Central memory CD8-positive, alpha-beta T cell (primary cell): ENCODE measurements at regions not wholly inside any gene's neighbourhood (a gene's known extent, or its start where the extent isn't known, plus 50 kb on each side); places are given as distances from the start of the nearest gene placed in this dataset.

Experiments used
- ATAC-seq: fragments of 150-1000 bp; cut with Tn5 transposase; replicated peaks from 2 replicates; pipeline ENCODE4 v1.10.0; 2022; ENCODE audit warnings: mild to moderate bottlenecking, moderate FRiP score, moderate number of reproducible peaks; ENCODE audit not compliant: poor library complexity, severe bottlenecking; ENCODE audit errors: extremely low read depth
- DNase-seq, 2 donors: peaks; one replicate each; pipeline ENCODE4 v3.0.0; 2021; ENCODE audit warnings: low spot score in 2 of 2
- H3K27ac Mint-ChIP-seq: one replicate; pipeline ENCODE4 v1.8.0; 2022; ENCODE audit warnings: low read depth, mild to moderate bottlenecking, moderate library complexity, mixed read lengths
- H3K27me3 Mint-ChIP-seq: one replicate; pipeline ENCODE4 v1.8.0; 2022; ENCODE audit warnings: mixed read lengths
- H3K36me3 Mint-ChIP-seq: one replicate; pipeline ENCODE4 v1.8.0; 2022; ENCODE audit warnings: mild to moderate bottlenecking, moderate library complexity, mixed read lengths; ENCODE audit not compliant: insufficient read depth
- H3K4me1 Mint-ChIP-seq: one replicate; pipeline ENCODE4 v1.8.0; 2022; ENCODE audit warnings: mixed read lengths
- H3K4me3 Mint-ChIP-seq: one replicate; pipeline ENCODE4 v1.8.0; 2022; ENCODE audit warnings: mild to moderate bottlenecking, moderate library complexity, mixed read lengths
- H3K9me3 Mint-ChIP-seq: one replicate; pipeline ENCODE4 v1.8.0; 2022; ENCODE audit warnings: mixed read lengths

GRCh38 chr11:91840640-91841240, 383.9 kb upstream of the FAT3 start:
- no peak for DNase-seq
- no peak for ATAC-seq
- no peak overlapping the region for H3K4me3 Mint-ChIP-seq
- peaks cover 15% of the 10 kb centered on the region for H3K9me3 Mint-ChIP-seq
- no peaks in the 10 kb centered on the region for H3K4me1 Mint-ChIP-seq
- H3K27ac Mint-ChIP-seq = no peak overlapping the region
- H3K36me3 Mint-ChIP-seq = no peaks in the 10 kb centered on the region
- no peaks in the 10 kb centered on the region for H3K27me3 Mint-ChIP-seq

GRCh38 chr11:91837411-91838330, 386.9 kb upstream of the FAT3 start:
- H3K4me1 Mint-ChIP-seq = no peaks in the 10 kb centered on the region
- H3K27me3 Mint-ChIP-seq = no peaks in the 10 kb centered on the region
- H3K27ac Mint-ChIP-seq = no peak overlapping the region
- peaks cover 10% of the 10 kb centered on the region for H3K9me3 Mint-ChIP-seq
- ATAC-seq (no peak), DNase-seq (no peak)
- H3K36me3 Mint-ChIP-seq = no peaks in the 10 kb centered on the region
- no peak overlapping the region for H3K4me3 Mint-ChIP-seq

- no peaks in the 10 kb centered on the region for H3K36me3 Mint-ChIP-seq
Observed at GRCh38 chr11:91835051-91835560, 389.5 kb upstream of the FAT3 start.

GRCh38 chr11:91828901-91829300, 395.7 kb upstream of the FAT3 start:
- peaks cover 30% of the 10 kb centered on the region for H3K9me3 Mint-ChIP-seq
- no peak overlapping the region for H3K27ac Mint-ChIP-seq
- DNase-seq (no peak), ATAC-seq (no peak)
- H3K4me3 Mint-ChIP-seq = no peak overlapping the region
- H3K36me3 Mint-ChIP-seq = no peaks in the 10 kb centered on the region
- H3K4me1 Mint-ChIP-seq = no peaks in the 10 kb centered on the region
- no peaks in the 10 kb centered on the region for H3K27me3 Mint-ChIP-seq

More at GRCh38 chr11:91835051-91835560, 389.5 kb upstream of the FAT3 start:
- no peak for DNase-seq
- no peak overlapping the region for H3K4me3 Mint-ChIP-seq
- H3K9me3 Mint-ChIP-seq = peaks cover 25% of the 10 kb centered on the region
- no peaks in the 10 kb centered on the region for H3K27me3 Mint-ChIP-seq
- H3K4me1 Mint-ChIP-seq = no peaks in the 10 kb centered on the region
- ATAC-seq = no peak
- H3K27ac Mint-ChIP-seq = no peak overlapping the region

- H3K36me3 Mint-ChIP-seq = no peaks in the 10 kb centered on the region
- no peak overlapping the region for H3K27ac Mint-ChIP-seq
- H3K27me3 Mint-ChIP-seq = no peaks in the 10 kb centered on the region
- DNase-seq (no peak), ATAC-seq (no peak)
- no peak overlapping the region for H3K4me3 Mint-ChIP-seq
- no peaks in the 10 kb centered on the region for H3K4me1 Mint-ChIP-seq
- peaks cover 32% of the 10 kb centered on the region for H3K9me3 Mint-ChIP-seq
Observed at GRCh38 chr11:91825777-91826176, 398.8 kb upstream of the FAT3 start.

- Mint-ChIP-seq H3K4me3 (no peak overlapping the region), H3K36me3 (no peaks in the 10 kb centered on the region), H3K9me3 (peaks cover 23% of the 10 kb centered on the region), H3K27me3 (no peaks in the 10 kb centered on the region), H3K4me1 (no peaks in the 10 kb centered on the region), H3K27ac (no peak overlapping the region)
- DNase-seq (no peak), ATAC-seq (no peak)
Observed at GRCh38 chr11:91823252-91823830, 401.3 kb upstream of the FAT3 start.

- H3K4me3 Mint-ChIP-seq = no peak overlapping the region
- ATAC-seq = no peak
- H3K36me3 Mint-ChIP-seq = no peaks in the 10 kb centered on the region
- no peak overlapping the region for H3K27ac Mint-ChIP-seq
- H3K4me1 Mint-ChIP-seq = no peaks in the 10 kb centered on the region
- DNase-seq = no peak
- peaks cover 27% of the 10 kb centered on the region for H3K9me3 Mint-ChIP-seq
- H3K27me3 Mint-ChIP-seq = no peaks in the 10 kb centered on the region
Observed at GRCh38 chr11:91822805-91823204, 401.8 kb upstream of the FAT3 start.

GRCh38 chr11:91820709-91821108, 403.9 kb upstream of the FAT3 start:
- H3K9me3 Mint-ChIP-seq = peaks cover 29% of the 10 kb centered on the region
- H3K27me3 Mint-ChIP-seq = no peaks in the 10 kb centered on the region
- H3K36me3 Mint-ChIP-seq = no peaks in the 10 kb centered on the region
- H3K4me1 Mint-ChIP-seq = no peaks in the 10 kb centered on the region
- H3K4me3 Mint-ChIP-seq = no peak overlapping the region
- DNase-seq = no peak
- no peak for ATAC-seq
- no peak overlapping the region for H3K27ac Mint-ChIP-seq

GRCh38 chr11:91819777-91820176, 404.8 kb upstream of the FAT3 start:
- H3K36me3 Mint-ChIP-seq = no peaks in the 10 kb centered on the region
- H3K27me3 Mint-ChIP-seq = no peaks in the 10 kb centered on the region
- H3K9me3 Mint-ChIP-seq = peaks cover 29% of the 10 kb centered on the region
- DNase-seq (no peak), ATAC-seq (no peak)
- H3K4me3 Mint-ChIP-seq = no peak overlapping the region
- H3K27ac Mint-ChIP-seq = no peak overlapping the region
- no peaks in the 10 kb centered on the region for H3K4me1 Mint-ChIP-seq

- no peak overlapping the region for H3K4me3 Mint-ChIP-seq
- H3K27me3 Mint-ChIP-seq = no peaks in the 10 kb centered on the region
- ATAC-seq (no peak), DNase-seq (no peak)
- H3K27ac Mint-ChIP-seq = no peak overlapping the region
- H3K4me1 Mint-ChIP-seq = no peaks in the 10 kb centered on the region
- no peaks in the 10 kb centered on the region for H3K36me3 Mint-ChIP-seq
- H3K9me3 Mint-ChIP-seq = peaks cover 29% of the 10 kb centered on the region
Observed at GRCh38 chr11:91819195-91819594, 405.4 kb upstream of the FAT3 start.

- DNase-seq (no peak), ATAC-seq (no peak)
- Mint-ChIP-seq H3K4me1 (no peaks in the 10 kb centered on the region), H3K27me3 (no peaks in the 10 kb centered on the region), H3K27ac (no peak overlapping the region), H3K36me3 (no peaks in the 10 kb centered on the region), H3K4me3 (no peak overlapping the region), H3K9me3 (peaks cover 29% of the 10 kb centered on the region)
Observed at GRCh38 chr11:91817996-91818395, 406.6 kb upstream of the FAT3 start.

GRCh38 chr11:91813263-91813662, 411.4 kb upstream of the FAT3 start:
- ATAC-seq (no peak), DNase-seq (no peak)
- no peaks in the 10 kb centered on the region for H3K27me3 Mint-ChIP-seq
- no peak overlapping the region for H3K27ac Mint-ChIP-seq
- no peaks in the 10 kb centered on the region for H3K36me3 Mint-ChIP-seq
- H3K9me3 Mint-ChIP-seq = peaks cover 29% of the 10 kb centered on the region
- H3K4me1 Mint-ChIP-seq = no peaks in the 10 kb centered on the region
- no peak overlapping the region for H3K4me3 Mint-ChIP-seq

- Mint-ChIP-seq H3K4me1 (no peaks in the 10 kb centered on the region), H3K27me3 (no peaks in the 10 kb centered on the region), H3K9me3 (peaks cover 25% of the 10 kb centered on the region), H3K27ac (no peak overlapping the region), H3K4me3 (no peak overlapping the region), H3K36me3 (no peaks in the 10 kb centered on the region)
- ATAC-seq (no peak), DNase-seq (no peak)
Observed at GRCh38 chr11:91810871-91811270, 413.7 kb upstream of the FAT3 start.
